WTC11 (cell line): ENCODE measurements at regions not wholly inside any gene's neighbourhood (a gene's known extent, or its start where the extent isn't known, plus 50 kb on each side); places are given as distances from the start of the nearest gene placed in this dataset.

Experiments
- ATAC-seq: fragments of 200-7000 bp; cut with Tn5 transposase; 2 replicates; pipeline ENCODE4 v1.10.0; 2021; ENCODE audit warnings: mild to moderate bottlenecking, moderate library complexity
- CTCF ChIA-PET: fragments of 300-600 bp; sonication (Branson Sonifier 250); formaldehyde crosslinking; loops from one replicate; lab custom pipeline; 2021; ENCODE audit warnings: antibody characterized with exemption; lab: Charles Lee
- POLR2A ChIA-PET: fragments of 350-600 bp; sonication (Branson Sonifier 250); formaldehyde crosslinking; loops from one replicate; lab custom pipeline; 2021; ENCODE audit warnings: antibody characterized with exemption; lab: Charles Lee
- DNase-seq: peaks from one replicate; pipeline ENCODE4 v3.0.0; 2021; ENCODE audit warnings: low spot score
- H3K27ac Mint-ChIP-seq: 2 replicates; pipeline ENCODE4 v1.8.0; 2021; ENCODE audit warnings: mixed read lengths
- H3K27me3 Mint-ChIP-seq: 2 replicates; pipeline ENCODE4 v1.8.0; 2021; ENCODE audit warnings: low read depth, mild to moderate bottlenecking, moderate library complexity, mixed read lengths
- H3K36me3 Mint-ChIP-seq: 2 replicates; pipeline ENCODE4 v1.8.0; 2021; ENCODE audit warnings: mixed read lengths
- H3K4me1 Mint-ChIP-seq: 2 replicates; pipeline ENCODE4 v1.8.0; 2022; ENCODE audit warnings: mixed read lengths
- H3K4me3 Mint-ChIP-seq: 2 replicates; pipeline ENCODE4 v1.8.0; 2021; ENCODE audit warnings: mild to moderate bottlenecking, moderate library complexity, mixed read lengths
- H3K9me3 Mint-ChIP-seq: 2 replicates; pipeline ENCODE4 v1.8.0; 2021; ENCODE audit warnings: mixed read lengths
- ATF6 ChIP-seq: sonication (generic); formaldehyde crosslinking; IDR thresholded peaks from 2 replicates; pipeline ENCODE4 v1.8.1; 2023; ENCODE audit warnings: mild to moderate bottlenecking, missing genetic modification reagents
- CTCF ChIP-seq: fragments of 200-600 bp; IDR thresholded peaks from 2 replicates; pipeline ENCODE4 v1.8.0; 2022; ENCODE audit warnings: antibody characterized with exemption
- FOXP1 ChIP-seq: sonication (generic); formaldehyde crosslinking; IDR thresholded peaks from 2 replicates; pipeline ENCODE4 v1.8.0; 2022; ENCODE audit warnings: missing genetic modification reagents, mild to moderate bottlenecking, moderate library complexity, borderline replicate concordance
- GTF2I ChIP-seq: fragments of 250-450 bp; sonication (Bioruptor Pico); conservative IDR thresholded peaks from 2 replicates; pipeline ENCODE4 v1.4.0; 2021; ENCODE audit warnings: mild to moderate bottlenecking
- HMGA2 ChIP-seq: fragments of 250-450 bp; sonication (Bioruptor Pico); IDR thresholded peaks from 2 replicates; pipeline ENCODE4 v1.4.0; 2021; ENCODE audit warnings: mild to moderate bottlenecking, moderate library complexity
- HMGXB4 ChIP-seq: sonication (generic); formaldehyde crosslinking; IDR thresholded peaks from 2 replicates; pipeline ENCODE4 v1.8.1; 2023; ENCODE audit warnings: mild to moderate bottlenecking, moderate library complexity, missing genetic modification reagents
- KAT7 ChIP-seq: sonication (generic); formaldehyde crosslinking; IDR thresholded peaks from 2 replicates; pipeline ENCODE4 v1.8.1; 2023; ENCODE audit warnings: missing genetic modification reagents, mild to moderate bottlenecking, borderline replicate concordance
- MYBL2 ChIP-seq: sonication (generic); formaldehyde crosslinking; IDR thresholded peaks from 2 replicates; pipeline ENCODE4 v1.8.1; 2023; ENCODE audit warnings: mild to moderate bottlenecking, moderate library complexity, missing genetic modification reagents
- NFE2L1 ChIP-seq: sonication (generic); formaldehyde crosslinking; IDR thresholded peaks from 2 replicates; pipeline ENCODE4 v1.8.1; 2023; ENCODE audit warnings: missing genetic modification reagents
- NR2C2 ChIP-seq: sonication (generic); formaldehyde crosslinking; IDR thresholded peaks from 2 replicates; pipeline ENCODE4 v1.8.0; 2022; ENCODE audit warnings: mild to moderate bottlenecking, missing genetic modification reagents
- NR3C1 ChIP-seq: sonication (generic); formaldehyde crosslinking; conservative IDR thresholded peaks from 2 replicates; pipeline ENCODE4 v1.8.1; 2023; ENCODE audit warnings: low read depth, mild to moderate bottlenecking, missing genetic modification reagents
- PRDM15 ChIP-seq: sonication (generic); formaldehyde crosslinking; IDR thresholded peaks from 2 replicates; pipeline ENCODE4 v1.8.0; 2022; ENCODE audit warnings: missing genetic modification reagents
- RORB ChIP-seq: fragments of 250-450 bp; sonication (Bioruptor Pico); IDR thresholded peaks from 2 replicates; pipeline ENCODE4 v1.9.0; 2021; ENCODE audit warnings: mild to moderate bottlenecking
- SOX15 ChIP-seq: fragments of 250-450 bp; sonication (Bioruptor Pico); IDR thresholded peaks from 2 replicates; pipeline ENCODE4 v1.9.0; 2021; ENCODE audit warnings: mild to moderate bottlenecking
- SP1 ChIP-seq: sonication (generic); formaldehyde crosslinking; conservative IDR thresholded peaks from 2 replicates; pipeline ENCODE4 v1.8.1; 2022; ENCODE audit warnings: missing genetic modification reagents
- ZNF232 ChIP-seq: sonication (generic); formaldehyde crosslinking; IDR thresholded peaks from 2 replicates; pipeline ENCODE4 v1.8.0; 2022; ENCODE audit warnings: mild to moderate bottlenecking, missing genetic modification reagents
- ZNF396 ChIP-seq: fragments of 250-450 bp; sonication (Bioruptor Pico); IDR thresholded peaks from 2 replicates; pipeline ENCODE4 v1.8.0; 2021; ENCODE audit warnings: mild to moderate bottlenecking, moderate library complexity, borderline replicate concordance
- ZNF416 ChIP-seq: fragments of 250-450 bp; sonication (Bioruptor Pico); IDR thresholded peaks from 2 replicates; pipeline ENCODE4 v1.9.0; 2021; ENCODE audit warnings: mild to moderate bottlenecking, inconsistent platforms
- ZNF423 ChIP-seq: fragments of 250-450 bp; sonication (Bioruptor Pico); IDR thresholded peaks from 2 replicates; pipeline ENCODE4 v2.1.2; 2022; ENCODE audit warnings: mild to moderate bottlenecking, moderate library complexity
- ZNF512 ChIP-seq: sonication (generic); formaldehyde crosslinking; IDR thresholded peaks from 2 replicates; pipeline ENCODE4 v1.8.1; 2022; ENCODE audit warnings: missing genetic modification reagents, borderline replicate concordance
- ZNF671 ChIP-seq: fragments of 250-450 bp; sonication (Bioruptor Pico); IDR thresholded peaks from 2 replicates; pipeline ENCODE4 v1.8.0; 2021; ENCODE audit warnings: mild to moderate bottlenecking
- ZSCAN18 ChIP-seq: fragments of 250-450 bp; sonication (Bioruptor Pico); IDR thresholded peaks from 2 replicates; pipeline ENCODE4 v2.1.2; 2022; ENCODE audit warnings: mild to moderate bottlenecking, moderate library complexity

GRCh38 chr13:68490594-68490993, 1260.5 kb upstream of the PCDH9 start:
- TF ChIP-seq GTF2I (no peak), CTCF (no peak), ZNF512 (CRISPR knock-in tag) (no peak), SP1 (CRISPR knock-in tag) (no peak), ZNF416 (no peak), SOX15 (CRISPR knock-in tag) (no peak), ZNF671 (CRISPR knock-in tag) (no peak), FOXP1 (CRISPR knock-in tag) (no peak), ATF6 (no peak), ZNF396 (CRISPR knock-in tag) (no peak), ZNF423 (no peak), NFE2L1 (CRISPR knock-in tag) (no peak), NR2C2 (CRISPR knock-in tag) (no peak), HMGA2 (CRISPR knock-in tag) (no peak), KAT7 (CRISPR knock-in tag) (no peak)
- no peaks in the 10 kb centered on the region for H3K4me1 Mint-ChIP-seq
- ChIA-PET CTCF (no interaction called here), POLR2A (no interaction called here)
- no peaks in the 10 kb centered on the region for H3K27me3 Mint-ChIP-seq
- DNase-seq (no peak), ATAC-seq (no peak)
- H3K36me3 Mint-ChIP-seq: no peaks in the 10 kb centered on the region
- no peak overlapping the region for H3K27ac Mint-ChIP-seq
- peaks cover 4% of the 10 kb centered on the region; the same call in 1 of the 2 replicates for H3K9me3 Mint-ChIP-seq
- no peak overlapping the region for H3K4me3 Mint-ChIP-seq

GRCh38 chr13:68481130-68481529, 1251.0 kb upstream of the PCDH9 start:
- no peak for DNase-seq
- H3K4me1 Mint-ChIP-seq: peaks cover 5% of the 10 kb centered on the region; the same call in 1 of the 2 replicates
- no peak for TF ChIP-seq PRDM15 (CRISPR knock-in tag)
- TF ChIP-seq ATF6: no peak
- TF ChIP-seq ZSCAN18: no peak
- TF ChIP-seq MYBL2 (CRISPR knock-in tag): no peak
- no peak for TF ChIP-seq SOX15 (CRISPR knock-in tag)
- no peak for TF ChIP-seq NR3C1 (CRISPR knock-in tag)
- no peak for TF ChIP-seq HMGXB4 (CRISPR knock-in tag)
- no peak for TF ChIP-seq RORB
- no peak for TF ChIP-seq ZNF232 (CRISPR knock-in tag)
- TF ChIP-seq, all 79 proteins: peak for 0
- Mint-ChIP-seq H3K27me3 (no peaks in the 10 kb centered on the region), H3K36me3 (no peaks in the 10 kb centered on the region), H3K4me3 (no peak overlapping the region), H3K27ac (no peak overlapping the region), H3K9me3 (no peaks in the 10 kb centered on the region)
- POLR2A ChIA-PET: no interaction called here
- no peak for ATAC-seq
- CTCF ChIA-PET: no interaction called here
